Left forelimb (tissue), 1 donor: ENCODE measurements at regions not wholly inside any gene's neighbourhood (a gene's known extent, or its start where the extent isn't known, plus 50 kb on each side); places are given as distances from the start of the nearest gene placed in this dataset.

Source experiments
- DNase-seq: peaks from one replicate; pipeline ENCODE4 v3.0.0-alpha.2; 2018; ENCODE audit warnings: low spot score

DNA sequence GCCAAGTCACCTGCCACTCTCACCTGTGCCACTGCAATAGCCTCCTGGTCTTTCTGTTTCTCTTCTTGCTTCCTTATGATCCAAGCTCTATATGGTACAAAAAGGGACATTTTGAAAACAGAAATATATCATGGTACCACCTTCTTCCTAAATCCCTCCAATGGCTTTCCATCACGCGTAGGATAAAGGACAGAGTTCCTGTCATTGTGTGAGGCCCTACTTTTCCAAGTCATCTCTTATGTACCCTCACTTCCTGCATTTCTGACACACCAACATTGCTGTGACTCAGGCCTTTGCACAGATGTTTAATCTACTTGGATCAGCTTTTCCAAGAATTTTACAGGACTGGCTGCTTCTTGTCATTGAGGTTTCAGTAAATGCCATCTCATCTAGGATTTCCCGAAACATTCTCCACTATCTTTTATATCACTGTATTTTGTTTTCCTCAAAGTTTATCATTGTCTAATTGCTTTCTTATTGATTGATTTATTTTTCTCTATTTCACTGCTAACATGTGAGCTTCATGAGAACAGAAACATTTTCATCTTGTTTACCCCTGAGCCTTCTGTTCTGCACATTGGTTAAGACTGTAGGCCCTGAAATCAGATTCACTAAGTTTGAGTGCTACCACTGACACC lies 426.1 kb upstream of the FANCL start:
- no peak for DNase-seq

- no peak for DNase-seq
Measured at GRCh38 chr2:58666323-58666970, 425.3 kb upstream of the FANCL start.

DNA sequence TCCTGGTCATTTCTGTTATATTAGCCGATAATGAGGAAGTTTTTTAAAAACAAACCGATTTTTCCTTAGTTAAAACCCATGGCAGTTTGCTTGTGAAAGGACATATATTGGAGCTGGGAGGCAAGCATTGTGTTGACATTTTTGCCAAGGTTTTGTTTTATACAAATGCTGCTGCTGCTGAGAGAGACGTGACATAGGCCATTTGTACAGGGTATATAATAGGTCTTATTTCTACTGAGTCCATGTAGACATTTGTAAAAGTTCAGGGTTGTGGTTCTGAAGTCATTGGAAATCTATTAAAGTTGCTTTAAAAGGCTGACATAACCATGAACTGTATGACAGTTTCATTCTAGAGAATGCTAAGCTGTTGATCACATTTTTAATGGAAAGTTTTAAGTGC lies 424.0 kb upstream of the FANCL start:
- DNase-seq = no peak

DNA sequence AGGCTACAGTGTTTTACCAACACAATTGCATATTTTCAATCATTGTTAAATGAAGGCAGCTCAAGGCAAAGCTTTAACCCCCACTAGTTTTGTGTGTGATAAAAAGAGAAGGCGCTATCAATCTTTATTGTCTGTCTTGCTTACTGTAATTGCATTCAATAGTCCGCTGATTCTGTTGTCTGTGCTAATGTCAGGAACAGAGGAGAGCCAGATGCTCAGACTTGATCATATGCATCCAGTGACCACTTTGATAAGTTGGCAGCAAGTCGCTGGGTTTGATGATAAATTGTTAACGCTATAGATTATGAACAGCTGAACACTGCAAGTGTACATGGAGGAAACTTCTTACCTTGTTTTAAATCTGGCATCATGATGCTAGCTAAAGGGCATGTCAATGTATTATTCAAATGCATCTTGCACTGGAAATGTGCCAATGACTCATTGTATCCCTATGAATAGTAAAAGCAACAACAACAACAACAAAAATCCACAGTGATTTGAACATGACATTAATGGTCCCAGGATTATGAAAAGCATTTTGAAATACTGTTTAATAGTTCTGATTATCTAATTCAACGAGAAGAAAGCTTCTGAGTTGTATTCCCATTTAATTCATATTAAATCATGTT lies 423.5 kb upstream of the FANCL start:
- DNase-seq = no peak

DNA sequence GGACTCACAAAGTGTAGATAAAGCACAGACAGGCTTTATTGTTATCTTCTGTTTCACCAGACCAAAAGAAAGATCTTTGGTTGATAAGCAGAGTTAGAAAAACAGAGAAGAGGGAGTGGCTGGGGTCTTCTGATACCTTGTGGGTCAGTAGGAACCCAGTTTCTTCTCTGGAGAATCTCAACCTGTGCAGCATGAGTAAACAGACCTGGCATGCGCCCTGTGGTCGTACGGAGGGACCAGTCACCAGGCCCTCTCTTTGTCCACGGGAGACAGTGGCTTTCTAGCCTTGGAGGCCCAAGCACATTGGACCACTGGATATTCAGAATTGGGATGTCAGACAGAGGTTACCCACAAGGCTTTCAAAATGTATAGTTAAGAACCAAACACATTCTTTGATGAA lies 418.9 kb upstream of the FANCL start:
- DNase-seq = no peak

- no peak for DNase-seq
Measured at GRCh38 chr2:58655152-58655551, 414.0 kb upstream of the FANCL start.

GRCh38 chr2:58651930-58652329 lies 410.8 kb upstream of the FANCL start:
- no peak for DNase-seq

GRCh38 chr2:58650781-58651180 lies 409.7 kb upstream of the FANCL start:
- DNase-seq = no peak

DNA sequence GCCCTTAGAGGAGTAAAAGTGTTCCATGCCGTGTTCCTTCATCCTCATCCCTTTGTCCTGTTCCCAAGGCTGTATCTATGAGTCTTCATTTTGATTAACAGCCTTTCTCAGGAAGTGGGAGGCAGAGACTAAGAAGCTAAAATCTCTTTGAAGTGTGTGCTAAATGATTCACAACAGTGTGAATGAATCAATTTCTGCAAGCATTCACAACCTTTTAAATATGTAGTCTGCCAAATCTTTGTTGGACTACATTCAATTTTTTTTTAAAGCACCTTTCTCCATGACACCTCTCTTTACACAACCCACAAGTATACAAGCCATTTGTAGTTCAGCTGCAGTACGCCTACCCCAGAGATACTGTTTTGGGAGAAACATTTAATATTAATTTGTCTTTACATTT lies 408.6 kb upstream of the FANCL start:
- no peak for DNase-seq

GRCh38 chr2:58645017-58645416 lies 403.9 kb upstream of the FANCL start:
- no peak for DNase-seq

DNA sequence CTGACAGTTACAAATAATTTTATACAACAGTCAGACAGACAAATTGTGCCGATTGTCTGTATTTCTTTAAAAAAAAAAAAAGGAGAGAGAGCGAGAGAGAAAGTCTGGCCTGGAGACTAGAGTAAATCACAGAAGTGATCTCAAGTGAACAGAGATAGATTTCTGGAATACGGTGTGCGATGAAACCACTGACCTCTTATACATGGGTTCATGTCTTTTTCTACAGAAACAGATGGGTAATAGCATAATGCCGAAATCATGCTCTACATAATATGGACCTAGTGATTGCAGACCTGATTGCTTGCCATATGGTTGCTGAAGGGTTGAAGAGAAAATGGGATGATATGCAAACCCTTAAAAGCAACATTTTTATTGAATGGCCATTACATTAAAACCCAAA lies 403.3 kb upstream of the FANCL start:
- DNase-seq = no peak

- no peak for DNase-seq
Measured at GRCh38 chr2:58641001-58641400, 399.9 kb upstream of the FANCL start.

DNA sequence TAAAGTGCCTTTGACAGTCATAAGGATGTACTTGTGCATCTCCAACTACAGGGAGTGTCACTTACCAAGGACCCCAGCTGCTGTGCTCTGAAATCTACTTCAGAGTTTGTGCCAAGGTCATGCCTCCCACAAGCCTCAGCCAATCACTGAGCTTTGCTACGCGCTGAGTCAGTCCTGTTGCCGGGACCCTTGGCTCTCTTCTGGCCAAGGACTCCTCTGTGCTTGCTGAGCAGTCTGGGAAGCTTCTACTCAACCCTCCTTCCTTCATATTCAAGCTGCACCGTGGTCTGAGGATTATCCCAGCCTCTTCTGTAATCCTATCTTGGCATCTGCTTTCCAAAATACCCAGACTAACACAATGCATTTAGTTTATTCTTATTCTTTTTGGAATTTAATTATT lies 398.9 kb upstream of the FANCL start:
- DNase-seq = no peak

- no peak for DNase-seq
Measured at GRCh38 chr2:58638256-58638805, 397.2 kb upstream of the FANCL start.

- no peak for DNase-seq
Measured at GRCh38 chr2:58636872-58637271, 395.7 kb upstream of the FANCL start.

DNA sequence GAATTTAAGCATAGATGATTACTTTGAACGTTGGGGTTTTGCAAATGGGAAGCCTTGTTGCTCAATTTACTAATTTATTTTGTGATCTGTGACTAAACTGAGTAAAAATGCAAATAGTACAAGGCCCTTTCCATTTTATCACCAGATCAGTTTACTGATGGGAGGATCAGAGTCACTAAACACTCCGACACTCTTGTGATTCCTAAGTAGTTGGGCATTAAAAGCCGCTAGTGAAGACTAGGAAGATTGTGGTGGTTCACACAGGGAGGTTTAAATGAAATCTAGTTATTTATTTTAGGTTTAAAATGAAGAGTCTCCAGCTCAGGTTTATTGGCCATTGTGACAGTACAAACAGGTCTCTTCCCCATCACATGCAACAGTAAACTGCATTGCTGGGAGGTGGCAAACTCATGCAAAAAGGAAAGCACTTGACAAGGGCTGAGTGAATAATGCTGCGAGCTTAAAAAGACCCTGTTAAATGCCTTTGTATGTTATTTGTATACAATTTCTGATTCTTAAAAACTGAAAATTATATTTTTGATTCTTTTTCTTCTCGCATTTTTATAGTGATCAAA lies 394.8 kb upstream of the FANCL start:
- DNase-seq = no peak

GRCh38 chr2:58634653-58635370 lies 393.7 kb upstream of the FANCL start:
- no peak for DNase-seq

DNA sequence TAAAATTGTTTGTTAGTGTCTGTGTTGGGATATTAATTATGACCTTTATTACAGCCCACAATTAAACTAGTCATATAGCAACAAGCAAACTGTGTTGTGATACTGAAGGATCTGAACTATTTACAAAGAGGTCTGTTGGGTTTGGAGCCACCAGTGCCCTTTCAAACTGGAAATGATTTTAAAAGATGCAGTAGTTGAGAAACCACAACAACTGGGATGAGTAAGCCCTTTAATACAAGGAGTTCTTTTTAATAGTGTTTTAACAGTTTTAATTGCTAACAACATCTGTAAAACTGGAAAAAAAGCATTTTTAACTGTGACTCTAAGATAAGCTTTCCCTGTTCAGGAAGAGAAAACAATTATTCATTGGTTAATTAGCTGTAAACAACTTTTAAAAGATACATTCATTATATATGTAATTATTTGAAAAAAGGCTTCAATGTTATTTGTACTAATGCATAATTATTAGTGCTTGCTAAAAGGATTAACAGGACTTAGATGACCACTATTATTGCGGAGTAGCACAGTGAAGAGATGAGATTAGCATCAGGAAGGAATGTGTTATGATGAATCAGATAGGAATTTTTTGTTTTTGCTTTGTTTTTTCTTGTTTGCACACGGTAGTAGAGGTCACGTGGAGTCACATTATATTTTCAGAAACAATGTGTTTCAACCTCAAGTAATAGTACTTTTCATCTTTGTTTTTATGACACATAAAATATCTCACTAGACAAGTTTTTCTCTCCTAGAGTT lies 392.7 kb upstream of the FANCL start:
- DNase-seq = no peak

DNA sequence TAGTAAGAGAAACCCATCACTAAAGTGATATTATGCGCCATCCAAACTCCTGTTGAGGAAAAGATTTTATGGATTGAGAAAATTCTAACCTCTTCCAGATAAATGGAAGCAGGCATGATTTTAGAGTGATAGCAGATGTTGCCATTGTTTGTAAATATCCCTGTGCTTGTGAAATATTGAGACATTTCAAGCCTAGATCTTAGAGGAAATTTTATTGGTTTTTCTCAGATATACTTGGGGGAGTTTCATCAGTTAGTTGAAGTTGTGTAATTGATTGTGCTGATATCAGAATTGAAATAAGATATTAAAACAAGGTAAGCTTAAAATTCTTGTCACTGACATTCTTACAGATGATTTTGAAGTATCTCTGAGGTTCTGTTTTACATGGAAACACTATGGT lies 390.9 kb upstream of the FANCL start:
- DNase-seq = no peak

DNA sequence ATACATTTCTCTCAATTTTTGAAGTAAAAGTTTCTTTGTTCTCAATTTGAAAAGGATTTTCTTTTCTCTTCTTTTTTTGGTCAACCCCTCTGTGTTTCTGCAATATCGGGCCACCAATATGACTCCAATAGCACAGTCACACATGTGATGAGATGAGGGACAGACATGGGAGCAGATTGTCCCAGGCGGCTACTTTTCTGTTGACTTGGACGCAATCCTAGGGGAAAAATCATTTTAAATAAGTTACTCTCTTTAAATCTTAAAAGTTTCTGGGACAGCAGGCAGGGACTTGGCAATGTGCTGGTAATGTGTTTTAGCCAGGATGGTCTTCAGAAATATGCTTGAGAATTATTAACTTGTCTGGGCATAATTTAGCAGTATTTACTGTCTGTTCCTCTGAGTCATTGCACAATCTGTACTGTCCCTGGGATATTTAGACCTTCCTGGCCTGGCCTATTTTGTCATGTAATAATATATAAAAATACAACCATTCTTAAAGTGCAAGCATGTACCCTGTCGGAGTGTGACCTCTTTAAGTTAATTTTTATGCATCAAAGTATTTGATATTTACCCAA lies 388.5 kb upstream of the FANCL start:
- no peak for DNase-seq

- no peak for DNase-seq
Measured at GRCh38 chr2:58620896-58621295, 379.8 kb upstream of the FANCL start.
